ENCODE measurements at regions not wholly inside any gene's neighbourhood (a gene's known extent, or its start where the extent isn't known, plus 50 kb on each side); places are given as distances from the start of the nearest gene placed in this dataset.

- H3K4me2 ChIP-seq (replicated peaks; ENCODE audit: extremely low read depth, low read length, poor library complexity, severe bottlenecking): no peak overlapping the region
- H2AFZ ChIP-seq (ENCODE audit: insufficient read depth, low read depth, low read length, poor library complexity, severe bottlenecking): no peak overlapping the region
- H3K9me3 ChIP-seq (replicated peaks in 1 of 2; ENCODE audit: control insufficient read depth in 1 of 2, insufficient read depth in 1 of 2, low read length in 2 of 2): peaks cover 2 to 9% of the 10 kb centered on the region in 2 donors
- Mint-ChIP-seq H3K27me3 (ENCODE audit: low read depth in 3 of 3) (peaks cover 0 to 3% (median 0%) of the 10 kb centered on the region in 3 donors), H3K4me1 (no peaks in the 10 kb centered on the region), H3K4me3 (no peak overlapping the region), H3K27ac (no peak overlapping the region), H3K36me3 (no peaks in the 10 kb centered on the region), H3K9me3 (peaks cover 8 to 40% (median 15%) of the 10 kb centered on the region in 7 donors)
- no CpG with 5 or more reads among the region's 4 CpGs for WGBS (ENCODE audit: insufficient coverage)
- no peak overlapping the region for H3K9ac ChIP-seq (ENCODE audit: insufficient read depth, low read length, poor library complexity, severe bottlenecking)
- no peaks in the 10 kb centered on the region for H3K4me1 ChIP-seq (ENCODE audit: control insufficient read depth in 1 of 2, insufficient read depth in 2 of 2, low read length in 2 of 2)
- DNase-seq: no peak
- H3K27ac ChIP-seq (ENCODE audit: low read depth in 1 of 2, low read length in 2 of 2): no peak overlapping the region
- H3K79me2 ChIP-seq (ENCODE audit: insufficient read depth, low read length): no peaks in the 10 kb centered on the region
- H3K27me3 ChIP-seq (ENCODE audit: control insufficient read depth in 2 of 2, insufficient read depth in 2 of 2, low read length in 2 of 2): no peaks in the 10 kb centered on the region
- intact Hi-C loops (cut with micrococcal nuclease): no loop called here
- H3K4me3 ChIP-seq (replicated peaks in 1 of 3; ENCODE audit: low read depth in 2 of 3, low read length in 3 of 3): no peak overlapping the region
- no peaks in the 10 kb centered on the region for H3K36me3 ChIP-seq (replicated peaks in 1 of 2; ENCODE audit: control insufficient read depth in 1 of 2, insufficient read depth in 2 of 2, low read length in 2 of 2)
- no peaks in the 10 kb centered on the region for H4K20me1 ChIP-seq (ENCODE audit: insufficient read depth, low read length)
- TF ChIP-seq CTCF (IDR thresholded peaks at IDR 0.05): no peak
These were observed 535.0 kb downstream of the RFC3 start for GRCh38 chr13:34352958-34353357.

GRCh38 chr13:34356686-34357434 lies 538.9 kb downstream of the RFC3 start:
- H3K27me3 ChIP-seq (ENCODE audit: control insufficient read depth in 2 of 2, insufficient read depth in 2 of 2, low read length in 2 of 2): no peaks in the 10 kb centered on the region
- H3K27ac ChIP-seq (ENCODE audit: low read depth in 1 of 2, low read length in 2 of 2): no peak overlapping the region
- H3K9ac ChIP-seq (ENCODE audit: insufficient read depth, low read length, poor library complexity, severe bottlenecking): no peak overlapping the region
- H3K79me2 ChIP-seq (ENCODE audit: insufficient read depth, low read length): no peaks in the 10 kb centered on the region
- H3K36me3 Mint-ChIP-seq: no peaks in the 10 kb centered on the region
- no peaks in the 10 kb centered on the region for H3K36me3 ChIP-seq (replicated peaks in 1 of 2; ENCODE audit: control insufficient read depth in 1 of 2, insufficient read depth in 2 of 2, low read length in 2 of 2)
- H3K27ac Mint-ChIP-seq: no peak overlapping the region
- H3K9me3 ChIP-seq (replicated peaks in 1 of 2; ENCODE audit: control insufficient read depth in 1 of 2, insufficient read depth in 1 of 2, low read length in 2 of 2): peaks cover 2 to 9% of the 10 kb centered on the region in 2 donors
- H3K4me1 Mint-ChIP-seq: no peaks in the 10 kb centered on the region
- H2AFZ ChIP-seq (ENCODE audit: insufficient read depth, low read depth, low read length, poor library complexity, severe bottlenecking): no peak overlapping the region
- no peaks in the 10 kb centered on the region for H4K20me1 ChIP-seq (ENCODE audit: insufficient read depth, low read length)
- DNase-seq: no peak
- H3K27me3 Mint-ChIP-seq (ENCODE audit: low read depth in 3 of 3): peaks cover 0 to 3% (median 1%) of the 10 kb centered on the region in 3 donors
- 100% methylated on average over 1 of the region's 4 CpGs for WGBS (ENCODE audit: insufficient coverage)
- intact Hi-C loops (cut with micrococcal nuclease): no loop called here
- no peaks in the 10 kb centered on the region for H3K4me1 ChIP-seq (ENCODE audit: control insufficient read depth in 1 of 2, insufficient read depth in 2 of 2, low read length in 2 of 2)
- no peak overlapping the region for H3K4me3 ChIP-seq (replicated peaks in 1 of 3; ENCODE audit: low read depth in 2 of 3, low read length in 3 of 3)
- no peak overlapping the region for H3K4me3 Mint-ChIP-seq
- peaks cover 4 to 37% (median 11%) of the 10 kb centered on the region in 7 donors for H3K9me3 Mint-ChIP-seq
- no peak overlapping the region for H3K4me2 ChIP-seq (replicated peaks; ENCODE audit: extremely low read depth, low read length, poor library complexity, severe bottlenecking)
- TF ChIP-seq CTCF (IDR thresholded peaks at IDR 0.05): no peak
